ENCODE measurements at regions not wholly inside any gene's neighbourhood (a gene's known extent, or its start where the extent isn't known, plus 50 kb on each side); places are given as distances from the start of the nearest gene placed in this dataset.

DNA sequence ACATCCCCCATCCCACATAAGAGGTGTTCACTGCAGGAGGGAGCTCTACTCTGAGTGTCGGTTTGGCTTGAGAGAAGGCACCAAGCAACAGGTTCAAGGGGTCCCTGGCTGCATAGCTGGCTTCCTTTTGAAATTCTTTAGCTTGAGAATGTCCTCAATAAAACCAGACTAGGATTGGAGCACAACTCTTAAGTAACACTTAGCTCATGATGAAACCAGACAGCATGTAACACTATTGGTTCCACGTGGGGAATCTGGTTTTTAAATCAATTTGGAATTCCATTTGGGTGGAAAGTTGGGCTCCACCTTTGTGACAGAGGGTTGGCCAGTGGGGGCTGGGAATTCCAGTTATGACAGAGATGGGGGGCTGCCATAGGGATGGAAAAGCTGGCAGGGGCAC lies 281.2 kb downstream of the TLE3 start:
- TF ChIP-seq, protein P1, sequence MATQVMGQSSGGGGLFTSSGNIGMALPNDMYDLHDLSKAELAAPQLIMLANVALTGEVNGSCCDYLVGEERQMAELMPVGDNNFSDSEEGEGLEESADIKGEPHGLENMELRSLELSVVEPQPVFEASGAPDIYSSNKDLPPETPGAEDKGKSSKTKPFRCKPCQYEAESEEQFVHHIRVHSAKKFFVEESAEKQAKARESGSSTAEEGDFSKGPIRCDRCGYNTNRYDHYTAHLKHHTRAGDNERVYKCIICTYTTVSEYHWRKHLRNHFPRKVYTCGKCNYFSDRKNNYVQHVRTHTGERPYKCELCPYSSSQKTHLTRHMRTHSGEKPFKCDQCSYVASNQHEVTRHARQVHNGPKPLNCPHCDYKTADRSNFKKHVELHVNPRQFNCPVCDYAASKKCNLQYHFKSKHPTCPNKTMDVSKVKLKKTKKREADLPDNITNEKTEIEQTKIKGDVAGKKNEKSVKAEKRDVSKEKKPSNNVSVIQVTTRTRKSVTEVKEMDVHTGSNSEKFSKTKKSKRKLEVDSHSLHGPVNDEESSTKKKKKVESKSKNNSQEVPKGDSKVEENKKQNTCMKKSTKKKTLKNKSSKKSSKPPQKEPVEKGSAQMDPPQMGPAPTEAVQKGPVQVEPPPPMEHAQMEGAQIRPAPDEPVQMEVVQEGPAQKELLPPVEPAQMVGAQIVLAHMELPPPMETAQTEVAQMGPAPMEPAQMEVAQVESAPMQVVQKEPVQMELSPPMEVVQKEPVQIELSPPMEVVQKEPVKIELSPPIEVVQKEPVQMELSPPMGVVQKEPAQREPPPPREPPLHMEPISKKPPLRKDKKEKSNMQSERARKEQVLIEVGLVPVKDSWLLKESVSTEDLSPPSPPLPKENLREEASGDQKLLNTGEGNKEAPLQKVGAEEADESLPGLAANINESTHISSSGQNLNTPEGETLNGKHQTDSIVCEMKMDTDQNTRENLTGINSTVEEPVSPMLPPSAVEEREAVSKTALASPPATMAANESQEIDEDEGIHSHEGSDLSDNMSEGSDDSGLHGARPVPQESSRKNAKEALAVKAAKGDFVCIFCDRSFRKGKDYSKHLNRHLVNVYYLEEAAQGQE (IDR thresholded peaks at IDR 0.05; ENCODE audit: insufficient read depth in 1 of 2, low read depth in 2 of 2, low read length in 1 of 2), result no peak
- no peak for TF ChIP-seq POLR2AphosphoS5 (IDR thresholded peaks at IDR 0.05; ENCODE audit: low read depth, low read length)
- TF ChIP-seq, protein P2, sequence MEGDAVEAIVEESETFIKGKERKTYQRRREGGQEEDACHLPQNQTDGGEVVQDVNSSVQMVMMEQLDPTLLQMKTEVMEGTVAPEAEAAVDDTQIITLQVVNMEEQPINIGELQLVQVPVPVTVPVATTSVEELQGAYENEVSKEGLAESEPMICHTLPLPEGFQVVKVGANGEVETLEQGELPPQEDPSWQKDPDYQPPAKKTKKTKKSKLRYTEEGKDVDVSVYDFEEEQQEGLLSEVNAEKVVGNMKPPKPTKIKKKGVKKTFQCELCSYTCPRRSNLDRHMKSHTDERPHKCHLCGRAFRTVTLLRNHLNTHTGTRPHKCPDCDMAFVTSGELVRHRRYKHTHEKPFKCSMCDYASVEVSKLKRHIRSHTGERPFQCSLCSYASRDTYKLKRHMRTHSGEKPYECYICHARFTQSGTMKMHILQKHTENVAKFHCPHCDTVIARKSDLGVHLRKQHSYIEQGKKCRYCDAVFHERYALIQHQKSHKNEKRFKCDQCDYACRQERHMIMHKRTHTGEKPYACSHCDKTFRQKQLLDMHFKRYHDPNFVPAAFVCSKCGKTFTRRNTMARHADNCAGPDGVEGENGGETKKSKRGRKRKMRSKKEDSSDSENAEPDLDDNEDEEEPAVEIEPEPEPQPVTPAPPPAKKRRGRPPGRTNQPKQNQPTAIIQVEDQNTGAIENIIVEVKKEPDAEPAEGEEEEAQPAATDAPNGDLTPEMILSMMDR (IDR thresholded peaks at IDR 0.05), result no peak
- TF ChIP-seq TCF7L2 (IDR thresholded peaks at IDR 0.05; ENCODE audit: low read depth, low read length), result no peak
- TF ChIP-seq SIN3A (IDR thresholded peaks at IDR 0.05; ENCODE audit: borderline replicate concordance, insufficient read depth, low read depth, low read length), result no peak
